Cardiac fibroblast (primary cell): ENCODE measurements at regions not wholly inside any gene's neighbourhood (a gene's known extent, or its start where the extent isn't known, plus 50 kb on each side); places are given as distances from the start of the nearest gene placed in this dataset.
"Not testable (repeated sequence)": the region's sequence is repeated elsewhere in the genome, so short reads cannot be mapped to it uniquely, and the experiment has no call there.

Experiments
- DNase-seq, 2 donors: peaks; one replicate each; pipeline versions ENCODE4 v3.0.0 to v3.0.0-alpha.2; 2010; ENCODE audit warnings: low read depth in 2 of 2
- H3K4me3 ChIP-seq, 2 donors: replicated peaks in 1 of 2; 1 replicate in 1 of 2; 2 replicates in 1 of 2; pipeline ENCODE4 v1.5.1; 2011; ENCODE audit warnings: low read depth in 2 of 2, low read length in 2 of 2, mild to moderate bottlenecking in 2 of 2, moderate library complexity in 1 of 2
- TF ChIP-seq, protein P1 (sequence below): IDR thresholded peaks from one replicate; pipeline ENCODE4 v1.5.1; 2011; ENCODE audit warnings: low read depth, mild to moderate bottlenecking, low read length, inconsistent platforms

DNA sequence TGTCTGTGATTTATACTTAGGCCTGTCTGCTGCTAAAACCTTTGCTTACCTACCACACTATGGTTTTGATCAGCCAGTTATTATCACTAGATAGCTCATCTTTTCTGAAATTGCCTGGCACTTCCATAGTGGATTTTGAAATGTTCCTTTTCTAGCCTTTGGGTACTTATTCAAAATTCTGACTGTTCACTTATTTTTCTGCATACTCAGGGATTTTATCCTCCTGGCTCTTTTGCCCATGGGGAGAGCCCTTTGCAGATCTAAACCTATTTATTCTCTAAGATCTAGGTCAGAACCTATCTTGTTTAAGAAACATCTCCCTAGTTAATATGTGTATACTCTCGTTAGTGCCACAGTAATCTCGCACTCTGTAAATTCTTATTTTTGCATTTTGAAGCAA is 103.5 kb upstream of the C9orf72 start:
- DNase-seq: no peak
- H3K4me3 ChIP-seq: no peak overlapping the region
- TF ChIP-seq, protein P1, sequence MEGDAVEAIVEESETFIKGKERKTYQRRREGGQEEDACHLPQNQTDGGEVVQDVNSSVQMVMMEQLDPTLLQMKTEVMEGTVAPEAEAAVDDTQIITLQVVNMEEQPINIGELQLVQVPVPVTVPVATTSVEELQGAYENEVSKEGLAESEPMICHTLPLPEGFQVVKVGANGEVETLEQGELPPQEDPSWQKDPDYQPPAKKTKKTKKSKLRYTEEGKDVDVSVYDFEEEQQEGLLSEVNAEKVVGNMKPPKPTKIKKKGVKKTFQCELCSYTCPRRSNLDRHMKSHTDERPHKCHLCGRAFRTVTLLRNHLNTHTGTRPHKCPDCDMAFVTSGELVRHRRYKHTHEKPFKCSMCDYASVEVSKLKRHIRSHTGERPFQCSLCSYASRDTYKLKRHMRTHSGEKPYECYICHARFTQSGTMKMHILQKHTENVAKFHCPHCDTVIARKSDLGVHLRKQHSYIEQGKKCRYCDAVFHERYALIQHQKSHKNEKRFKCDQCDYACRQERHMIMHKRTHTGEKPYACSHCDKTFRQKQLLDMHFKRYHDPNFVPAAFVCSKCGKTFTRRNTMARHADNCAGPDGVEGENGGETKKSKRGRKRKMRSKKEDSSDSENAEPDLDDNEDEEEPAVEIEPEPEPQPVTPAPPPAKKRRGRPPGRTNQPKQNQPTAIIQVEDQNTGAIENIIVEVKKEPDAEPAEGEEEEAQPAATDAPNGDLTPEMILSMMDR: no peak

- H3K4me3 ChIP-seq: no peak overlapping the region
- TF ChIP-seq, protein P1: no peak
- no peak for DNase-seq
Measured at GRCh38 chr9:27679338-27679737, 106.1 kb upstream of the C9orf72 start.

- TF ChIP-seq, protein P1: no peak
- no peak overlapping the region for H3K4me3 ChIP-seq
- no peak for DNase-seq
Measured at GRCh38 chr9:27683181-27683580, 109.9 kb upstream of the C9orf72 start.

- H3K4me3 ChIP-seq: no peak overlapping the region
- DNase-seq: no peak
- TF ChIP-seq, protein P1: no peak
Measured at GRCh38 chr9:27688954-27689353, 115.7 kb upstream of the C9orf72 start.

- not testable (repeated sequence) for DNase-seq, H3K4me3 ChIP-seq
Measured at GRCh38 chr9:27690816-27691215, 117.5 kb upstream of the C9orf72 start.

GRCh38 chr9:27699621-27700020 is 126.3 kb upstream of the C9orf72 start:
- TF ChIP-seq, protein P1: no peak
- no peak for DNase-seq
- no peak overlapping the region for H3K4me3 ChIP-seq

DNA sequence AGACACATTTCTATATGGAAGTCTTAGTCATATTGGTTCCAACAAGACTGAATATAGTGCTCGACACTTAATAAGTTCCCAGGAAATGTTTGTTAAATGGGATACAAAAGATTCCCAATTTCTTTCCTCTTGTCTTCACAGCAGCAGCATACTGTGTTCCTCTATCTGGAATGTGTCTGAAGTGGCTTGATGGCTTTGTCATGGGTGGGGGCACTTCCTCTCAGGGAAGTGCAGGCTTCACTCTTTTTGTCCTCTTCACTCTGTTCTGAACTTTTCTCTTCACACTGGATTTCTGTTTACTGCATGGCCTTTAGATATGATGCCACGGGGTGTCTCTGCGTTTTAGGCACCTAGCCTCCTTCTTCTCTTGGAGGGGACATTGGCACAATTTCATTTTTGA is 127.7 kb upstream of the C9orf72 start:
- no peak overlapping the region for H3K4me3 ChIP-seq
- no peak for DNase-seq
- TF ChIP-seq, protein P1: no peak
